Prostate gland (tissue), 2 donors: ENCODE measurements at regions not wholly inside any gene's neighbourhood (a gene's known extent, or its start where the extent isn't known, plus 50 kb on each side); places are given as distances from the start of the nearest gene placed in this dataset.

Experiments used
- POLR2AphosphoS5 ChIP-seq: sonication (generic); formaldehyde crosslinking; IDR thresholded peaks from one replicate; pipeline ENCODE4 v1.6.1; 2017; ENCODE audit warnings: antibody characterized with exemption
- TF ChIP-seq, protein P1 (sequence below), 4 experiments: fragments of 200-600 bp in 2 of 4; fragments of 450-650 bp in 2 of 4; sonication (generic) in 2 of 4; IDR thresholded peaks; 1 replicate in 3 of 4; 2 replicates in 1 of 4; pipeline ENCODE4 v1.5.1; 2016 to 2019; ENCODE audit warnings: antibody characterized with exemption in 4 of 4, mild to moderate bottlenecking in 2 of 4, moderate library complexity in 2 of 4

DNA sequence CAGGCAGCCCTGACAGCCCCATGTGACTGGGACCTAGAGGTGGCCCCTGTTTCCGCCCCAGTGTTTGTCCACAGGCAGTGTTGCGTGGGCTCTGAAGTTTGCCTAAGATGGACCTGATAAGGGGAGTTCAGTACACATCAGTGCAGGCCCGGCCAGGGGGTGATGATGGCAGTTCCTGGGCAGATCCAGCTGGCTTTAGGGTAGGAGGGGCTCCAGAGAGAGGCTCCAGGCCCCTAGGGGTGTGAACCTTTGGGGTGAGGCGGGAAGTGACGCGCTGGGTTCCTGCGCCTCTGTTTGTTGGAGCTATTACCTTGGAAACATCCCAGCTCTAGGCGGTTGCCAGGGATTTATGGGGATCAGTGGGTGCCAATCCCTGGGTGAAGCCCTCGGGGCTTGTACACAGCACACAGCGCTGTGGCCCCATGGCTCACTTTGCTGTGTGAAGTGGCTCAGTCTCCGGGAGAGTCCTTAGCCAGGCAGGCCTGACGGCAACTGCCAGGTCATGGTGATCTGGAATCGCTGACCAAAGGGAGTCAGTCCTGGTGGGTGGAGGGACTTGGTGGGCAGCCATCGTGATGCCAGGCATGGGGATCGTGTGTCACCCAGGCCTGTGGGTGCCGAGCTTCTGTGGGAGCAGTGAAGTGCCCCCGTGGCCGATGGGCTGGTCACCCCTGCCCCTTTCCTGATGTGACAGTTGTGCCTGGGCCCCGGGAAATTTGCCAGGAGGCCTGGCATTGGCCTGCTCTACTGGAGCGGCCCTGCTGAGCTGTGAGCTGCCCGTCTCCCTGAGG lies 146.1 kb downstream of the SEC14L1 start:
- TF ChIP-seq POLR2AphosphoS5 = peak; percentile 81
- TF ChIP-seq, protein P1, sequence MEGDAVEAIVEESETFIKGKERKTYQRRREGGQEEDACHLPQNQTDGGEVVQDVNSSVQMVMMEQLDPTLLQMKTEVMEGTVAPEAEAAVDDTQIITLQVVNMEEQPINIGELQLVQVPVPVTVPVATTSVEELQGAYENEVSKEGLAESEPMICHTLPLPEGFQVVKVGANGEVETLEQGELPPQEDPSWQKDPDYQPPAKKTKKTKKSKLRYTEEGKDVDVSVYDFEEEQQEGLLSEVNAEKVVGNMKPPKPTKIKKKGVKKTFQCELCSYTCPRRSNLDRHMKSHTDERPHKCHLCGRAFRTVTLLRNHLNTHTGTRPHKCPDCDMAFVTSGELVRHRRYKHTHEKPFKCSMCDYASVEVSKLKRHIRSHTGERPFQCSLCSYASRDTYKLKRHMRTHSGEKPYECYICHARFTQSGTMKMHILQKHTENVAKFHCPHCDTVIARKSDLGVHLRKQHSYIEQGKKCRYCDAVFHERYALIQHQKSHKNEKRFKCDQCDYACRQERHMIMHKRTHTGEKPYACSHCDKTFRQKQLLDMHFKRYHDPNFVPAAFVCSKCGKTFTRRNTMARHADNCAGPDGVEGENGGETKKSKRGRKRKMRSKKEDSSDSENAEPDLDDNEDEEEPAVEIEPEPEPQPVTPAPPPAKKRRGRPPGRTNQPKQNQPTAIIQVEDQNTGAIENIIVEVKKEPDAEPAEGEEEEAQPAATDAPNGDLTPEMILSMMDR (IDR thresholded peaks at IDR 0.05) = no peak
